Lower leg skin (tissue), 4 donors: ENCODE measurements at regions not wholly inside any gene's neighbourhood (a gene's known extent, or its start where the extent isn't known, plus 50 kb on each side); places are given as distances from the start of the nearest gene placed in this dataset.

Experiments used
- DNase-seq, 2 donors: peaks; one replicate each; pipeline ENCODE4 v3.0.0-alpha.2; 2019; ENCODE audit warnings: low spot score in 2 of 2
- H3K4me3 ChIP-seq: fragments of 200-600 bp; sonication (generic); 2 replicates; pipeline ENCODE4 v1.5.1; 2017; ENCODE audit warnings: mild to moderate bottlenecking, low read depth; ENCODE audit not compliant: poor library complexity, severe bottlenecking
- CTCF ChIP-seq, 3 donors: fragments of 450-650 bp; IDR thresholded peaks; one replicate each; pipeline ENCODE4 v1.5.1; 2016; ENCODE audit warnings: antibody characterized with exemption in 3 of 3, mild to moderate bottlenecking in 3 of 3, moderate library complexity in 2 of 3
- POLR2A ChIP-seq, 2 donors: fragments of 450-650 bp; IDR thresholded peaks; one replicate each; pipeline ENCODE4 v1.6.1; 2016 to 2017; ENCODE audit warnings: antibody characterized with exemption in 2 of 2, mild to moderate bottlenecking in 1 of 2, moderate library complexity in 1 of 2
- WGBS, 2 donors: methylation state at CpG; one replicate each; pipeline ENCODE4 v1.1.5; 2018; 5-methylcytosine and 5-hydroxymethylcytosine counted together
- intact Hi-C: fragments of 100-400 bp; cut with DNase I; formaldehyde crosslinking; loops from one replicate; pipeline ENCODE4 v1.15.0; 2023; ENCODE audit warnings: low total_unique reads

GRCh38 chr4:63563288-63564014, 845.8 kb downstream of the TECRL start:
- 41 to 49% methylated on average over 4 of the region's 4 CpGs for WGBS, 2 donors
- H3K4me3 ChIP-seq, result no peak overlapping the region
- intact Hi-C loops, result no loop called here
- DNase-seq, result no peak
- no peak for TF ChIP-seq POLR2A (IDR thresholded peaks at IDR 0.05)
- TF ChIP-seq CTCF (IDR thresholded peaks at IDR 0.05), result no peak

- DNase-seq, result no peak
- intact Hi-C loops, result no loop called here
- no peak for TF ChIP-seq POLR2A (IDR thresholded peaks at IDR 0.05)
- TF ChIP-seq CTCF (IDR thresholded peaks at IDR 0.05), result no peak
- no peak overlapping the region for H3K4me3 ChIP-seq
Measured at GRCh38 chr4:63558709-63559108, 850.5 kb downstream of the TECRL start.

GRCh38 chr4:63556332-63556731, 852.9 kb downstream of the TECRL start:
- no peak for TF ChIP-seq CTCF (IDR thresholded peaks at IDR 0.05)
- TF ChIP-seq POLR2A (IDR thresholded peaks at IDR 0.05), result no peak
- DNase-seq, result no peak
- no peak overlapping the region for H3K4me3 ChIP-seq
- 79 to 84% methylated on average over 4 of the region's 4 CpGs for WGBS, 2 donors
- intact Hi-C loops, result no loop called here

GRCh38 chr4:63553123-63553522, 856.1 kb downstream of the TECRL start:
- no peak overlapping the region for H3K4me3 ChIP-seq
- no peak for DNase-seq
- intact Hi-C loops, result no loop called here
- no peak for TF ChIP-seq POLR2A (IDR thresholded peaks at IDR 0.05)
- TF ChIP-seq CTCF (IDR thresholded peaks at IDR 0.05), result no peak

- TF ChIP-seq POLR2A (IDR thresholded peaks at IDR 0.05), result no peak
- no peak for TF ChIP-seq CTCF (IDR thresholded peaks at IDR 0.05)
- intact Hi-C loops, result no loop called here
- 73 to 83% methylated on average over 2 of the region's 2 CpGs for WGBS, 2 donors
- DNase-seq, result peak in 1 of 2 donors; percentile 70
- no peak overlapping the region for H3K4me3 ChIP-seq
Measured at GRCh38 chr4:63541828-63542227, 867.4 kb downstream of the TECRL start.
